GM23338 (cell line): ENCODE measurements at regions not wholly inside any gene's neighbourhood (a gene's known extent, or its start where the extent isn't known, plus 50 kb on each side); places are given as distances from the start of the nearest gene placed in this dataset.

ENCODE experiments used
- CREB1 ChIP-seq: fragments of 250-450 bp; sonication (Bioruptor Pico); IDR thresholded peaks from 2 replicates; pipeline ENCODE4 v1.5.0; 2020; ENCODE audit warnings: low read depth, mild to moderate bottlenecking, moderate library complexity
- EZH2 ChIP-seq: fragments of 200-600 bp; sonication (generic); IDR thresholded peaks from one replicate; pipeline ENCODE4 v1.8.0; 2017; ENCODE audit warnings: antibody characterized with exemption, mild to moderate bottlenecking, low read depth; ENCODE audit not compliant: unreplicated experiment
- EZH2phosphoT487 ChIP-seq: fragments of 200-600 bp; sonication (generic); IDR thresholded peaks from one replicate; pipeline ENCODE4 v1.8.1; 2018; ENCODE audit warnings: antibody characterized with exemption; ENCODE audit not compliant: unreplicated experiment
- JUNB ChIP-seq: IDR thresholded peaks from one replicate; pipeline ENCODE4 v1.6.1; 2016; ENCODE audit warnings: antibody characterized with exemption; ENCODE audit not compliant: unreplicated experiment
- POLR2AphosphoS5 ChIP-seq: IDR thresholded peaks from 2 replicates; pipeline ENCODE4 v1.6.1; 2016; ENCODE audit warnings: antibody characterized with exemption, low read depth
- STAT1 ChIP-seq: IDR thresholded peaks from one replicate; pipeline ENCODE4 v1.6.1; 2016; ENCODE audit warnings: antibody characterized with exemption; ENCODE audit not compliant: unreplicated experiment
- ZNF114 ChIP-seq: fragments of 250-450 bp; sonication (Bioruptor Pico); IDR thresholded peaks from 2 replicates; pipeline ENCODE4 v1.5.0; 2020; ENCODE audit warnings: mild to moderate bottlenecking, moderate library complexity
- ZNF331 ChIP-seq: fragments of 250-450 bp; sonication (Bioruptor Pico); IDR thresholded peaks from 2 replicates; pipeline ENCODE4 v1.5.0; 2020; ENCODE audit warnings: low read depth, mild to moderate bottlenecking, moderate library complexity
- TF ChIP-seq, protein P1 (sequence below), 2 experiments: fragments of 200-600 bp in 1 of 2; sonication (generic) in 1 of 2; conservative IDR thresholded peaks; 2 replicates each; pipeline versions ENCODE4 v1.5.1 to v1.6.1; 2016 to 2017; ENCODE audit warnings: antibody characterized with exemption in 2 of 2, low read depth in 2 of 2, mild to moderate bottlenecking in 2 of 2, moderate library complexity in 1 of 2
- TF ChIP-seq, protein P2 (sequence below): IDR thresholded peaks from one replicate; pipeline ENCODE4 v1.6.1; 2018; ENCODE audit warnings: antibody characterized with exemption; ENCODE audit not compliant: unreplicated experiment

DNA sequence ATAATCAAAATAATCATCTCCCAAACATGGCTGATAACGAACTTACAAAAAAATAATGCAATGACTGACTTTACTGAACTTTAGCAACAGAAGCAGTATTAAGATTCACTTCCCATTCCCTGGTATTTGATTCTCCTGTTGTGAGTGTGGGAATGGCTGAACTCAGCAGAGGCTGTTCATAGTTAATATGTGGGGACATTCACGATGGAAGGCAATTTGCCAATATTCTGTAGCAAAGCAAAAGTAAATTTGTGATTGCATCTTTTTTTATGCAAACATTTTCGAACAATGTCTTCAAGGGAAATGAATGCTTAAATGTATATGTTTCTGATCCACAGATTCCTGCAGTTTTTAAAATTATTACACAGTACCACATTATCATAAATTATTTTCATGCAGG, 431.7 kb upstream of the KLF6 start:
- TF ChIP-seq POLR2AphosphoS5 (no peak), EZH2 (no peak), EZH2phosphoT487 (no peak), STAT1 (no peak), ZNF114 (no peak), CREB1 (CRISPR knock-in tag) (no peak), ZNF331 (CRISPR knock-in tag) (no peak), JUNB (no peak)
- TF ChIP-seq, protein P1, sequence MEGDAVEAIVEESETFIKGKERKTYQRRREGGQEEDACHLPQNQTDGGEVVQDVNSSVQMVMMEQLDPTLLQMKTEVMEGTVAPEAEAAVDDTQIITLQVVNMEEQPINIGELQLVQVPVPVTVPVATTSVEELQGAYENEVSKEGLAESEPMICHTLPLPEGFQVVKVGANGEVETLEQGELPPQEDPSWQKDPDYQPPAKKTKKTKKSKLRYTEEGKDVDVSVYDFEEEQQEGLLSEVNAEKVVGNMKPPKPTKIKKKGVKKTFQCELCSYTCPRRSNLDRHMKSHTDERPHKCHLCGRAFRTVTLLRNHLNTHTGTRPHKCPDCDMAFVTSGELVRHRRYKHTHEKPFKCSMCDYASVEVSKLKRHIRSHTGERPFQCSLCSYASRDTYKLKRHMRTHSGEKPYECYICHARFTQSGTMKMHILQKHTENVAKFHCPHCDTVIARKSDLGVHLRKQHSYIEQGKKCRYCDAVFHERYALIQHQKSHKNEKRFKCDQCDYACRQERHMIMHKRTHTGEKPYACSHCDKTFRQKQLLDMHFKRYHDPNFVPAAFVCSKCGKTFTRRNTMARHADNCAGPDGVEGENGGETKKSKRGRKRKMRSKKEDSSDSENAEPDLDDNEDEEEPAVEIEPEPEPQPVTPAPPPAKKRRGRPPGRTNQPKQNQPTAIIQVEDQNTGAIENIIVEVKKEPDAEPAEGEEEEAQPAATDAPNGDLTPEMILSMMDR (conservative IDR thresholded peaks at IDR 0.05; ENCODE audit: low read depth in 2 of 2) = no peak
- TF ChIP-seq, protein P2, sequence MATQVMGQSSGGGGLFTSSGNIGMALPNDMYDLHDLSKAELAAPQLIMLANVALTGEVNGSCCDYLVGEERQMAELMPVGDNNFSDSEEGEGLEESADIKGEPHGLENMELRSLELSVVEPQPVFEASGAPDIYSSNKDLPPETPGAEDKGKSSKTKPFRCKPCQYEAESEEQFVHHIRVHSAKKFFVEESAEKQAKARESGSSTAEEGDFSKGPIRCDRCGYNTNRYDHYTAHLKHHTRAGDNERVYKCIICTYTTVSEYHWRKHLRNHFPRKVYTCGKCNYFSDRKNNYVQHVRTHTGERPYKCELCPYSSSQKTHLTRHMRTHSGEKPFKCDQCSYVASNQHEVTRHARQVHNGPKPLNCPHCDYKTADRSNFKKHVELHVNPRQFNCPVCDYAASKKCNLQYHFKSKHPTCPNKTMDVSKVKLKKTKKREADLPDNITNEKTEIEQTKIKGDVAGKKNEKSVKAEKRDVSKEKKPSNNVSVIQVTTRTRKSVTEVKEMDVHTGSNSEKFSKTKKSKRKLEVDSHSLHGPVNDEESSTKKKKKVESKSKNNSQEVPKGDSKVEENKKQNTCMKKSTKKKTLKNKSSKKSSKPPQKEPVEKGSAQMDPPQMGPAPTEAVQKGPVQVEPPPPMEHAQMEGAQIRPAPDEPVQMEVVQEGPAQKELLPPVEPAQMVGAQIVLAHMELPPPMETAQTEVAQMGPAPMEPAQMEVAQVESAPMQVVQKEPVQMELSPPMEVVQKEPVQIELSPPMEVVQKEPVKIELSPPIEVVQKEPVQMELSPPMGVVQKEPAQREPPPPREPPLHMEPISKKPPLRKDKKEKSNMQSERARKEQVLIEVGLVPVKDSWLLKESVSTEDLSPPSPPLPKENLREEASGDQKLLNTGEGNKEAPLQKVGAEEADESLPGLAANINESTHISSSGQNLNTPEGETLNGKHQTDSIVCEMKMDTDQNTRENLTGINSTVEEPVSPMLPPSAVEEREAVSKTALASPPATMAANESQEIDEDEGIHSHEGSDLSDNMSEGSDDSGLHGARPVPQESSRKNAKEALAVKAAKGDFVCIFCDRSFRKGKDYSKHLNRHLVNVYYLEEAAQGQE = no peak
